HepG2 (cell line): ENCODE measurements at regions not wholly inside any gene's neighbourhood (a gene's known extent, or its start where the extent isn't known, plus 50 kb on each side); places are given as distances from the start of the nearest gene placed in this dataset.

Experiments used
- ATAC-seq: fragments of 200-7000 bp; cut with Tn5 transposase; 3 replicates; pipeline ENCODE4 v1.9.1; 2020; ENCODE audit warnings: mild to moderate bottlenecking, moderate library complexity
- BruUV-seq: library from RNA; stranded (reverse); fragments of 400-500 nt; replicated peaks from 2 replicates; lab custom pipeline; 2021; lab: Mats Ljungman, UMichigan
- CTCF ChIA-PET: fragments of 300-600 bp; formaldehyde crosslinking; extraction: SDS; loops from one replicate; lab custom pipeline; 2021; ENCODE audit warnings: low total read pairs, inconsistent platforms, low intra/inter-chr PET ratio; lab: Yijun Ruan, JAX
- POLR2A ChIA-PET: fragments of 350-600 bp; sonication (Branson Sonifier 250); formaldehyde crosslinking; loops from one replicate; lab custom pipeline; 2020; ENCODE audit warnings: antibody characterized with exemption, inconsistent platforms; lab: Yijun Ruan, JAX
- DNase-seq: peaks from one replicate; pipeline ENCODE4 v3.0.0-alpha.2; 2015; ENCODE audit warnings: low spot score
- FAIRE-seq: peaks from 3 replicates; lab custom pipeline; 2011; peaks lifted over from hg19 to GRCh38; lab: Jason Lieb, UNC
- H2AFZ ChIP-seq: one replicate; pipeline ENCODE4 v1.6.1; 2011; ENCODE audit warnings: low read length, inconsistent platforms
- H3K27ac ChIP-seq: fragments of 300-600 bp; 3 replicates; pipeline ENCODE4 v1.8.0; 2011; ENCODE audit warnings: mixed run types, mild to moderate bottlenecking, mixed read lengths, low read length, inconsistent platforms; ENCODE audit not compliant: insufficient read depth; ENCODE audit errors: extremely low read length
- H3K27me3 ChIP-seq, 2 experiments: fragments of 200-600 bp in 1 of 2; 2 replicates in 1 of 2; 3 replicates in 1 of 2; pipeline versions ENCODE4 v1.6.0 to v1.8.0; 2011; ENCODE audit warnings: low read length in 2 of 2, mild to moderate bottlenecking in 2 of 2, moderate library complexity in 2 of 2, inconsistent platforms in 1 of 2; ENCODE audit not compliant: insufficient read depth in 2 of 2, control insufficient read depth in 1 of 2
- H3K36me3 ChIP-seq, 2 experiments: fragments of 200-600 bp in 1 of 2; replicated peaks in 1 of 2; 2 replicates in 1 of 2; 3 replicates in 1 of 2; pipeline versions ENCODE4 v1.5.1 to v1.8.0; 2011; ENCODE audit warnings: low read length in 2 of 2, inconsistent platforms in 1 of 2; ENCODE audit not compliant: insufficient read depth in 2 of 2, control insufficient read depth in 1 of 2
- H3K4me1 ChIP-seq: 2 replicates; pipeline ENCODE4 v1.5.1; 2012; ENCODE audit warnings: low read length, inconsistent platforms; ENCODE audit not compliant: insufficient read depth
- H3K4me2 ChIP-seq: 2 replicates; pipeline ENCODE4 v1.6.0; 2011; ENCODE audit warnings: low read depth, low read length, inconsistent platforms
- H3K4me3 ChIP-seq, 3 experiments: fragments of 200-600 bp in 1 of 3; sonication (generic), shearing (Covaris generic) in 1 of 3; replicated peaks in 1 of 3; 2 replicates each; pipeline ENCODE4 v1.5.1; 2011 to 2016; ENCODE audit warnings: low read length in 3 of 3, inconsistent platforms in 2 of 3, low read depth in 2 of 3, mild to moderate bottlenecking in 2 of 3, control low read depth in 1 of 3, mixed read lengths in 1 of 3; ENCODE audit not compliant: insufficient read depth in 1 of 3
- H3K79me2 ChIP-seq: one replicate; pipeline ENCODE4 v1.6.1; 2011; ENCODE audit warnings: low read length, inconsistent platforms; ENCODE audit not compliant: insufficient read depth
- H3K9ac ChIP-seq: 2 replicates; pipeline ENCODE4 v1.6.0; 2011; ENCODE audit warnings: mild to moderate bottlenecking, low read depth, low read length, inconsistent platforms; ENCODE audit not compliant: insufficient read depth
- H3K9me3 ChIP-seq: 2 replicates; pipeline ENCODE4 v1.5.1; 2012; ENCODE audit warnings: mild to moderate bottlenecking, low read length
- H4K20me1 ChIP-seq: 2 replicates; pipeline ENCODE4 v1.6.0; 2011; ENCODE audit warnings: inconsistent platforms, mild to moderate bottlenecking, low read length, moderate library complexity; ENCODE audit not compliant: insufficient read depth
- ATF2 ChIP-seq: sonication (generic); formaldehyde crosslinking; IDR thresholded peaks from 2 replicates; pipeline ENCODE4 v1.4.0; 2020; ENCODE audit warnings: missing genetic modification reagents
- CC2D1A ChIP-seq: sonication (generic); formaldehyde crosslinking; IDR thresholded peaks from 2 replicates; pipeline ENCODE4 v1.8.1; 2023; ENCODE audit warnings: mild to moderate bottlenecking, missing genetic modification reagents
- FLYWCH1 ChIP-seq: sonication (generic); formaldehyde crosslinking; IDR thresholded peaks from 2 replicates; pipeline ENCODE4 v1.8.1; 2023; ENCODE audit warnings: mild to moderate bottlenecking, missing genetic modification reagents
- FOSL2 ChIP-seq: sonication (generic); formaldehyde crosslinking; IDR thresholded peaks from 2 replicates; pipeline ENCODE4 v1.4.0; 2020; ENCODE audit warnings: missing genetic modification reagents
- FOXM1 ChIP-seq: sonication (generic); formaldehyde crosslinking; IDR thresholded peaks from 2 replicates; pipeline ENCODE4 v1.5.0; 2020; ENCODE audit warnings: missing genetic modification reagents
- IRX3 ChIP-seq: sonication (generic); formaldehyde crosslinking; IDR thresholded peaks from 2 replicates; pipeline ENCODE4 v1.8.1; 2023; ENCODE audit warnings: mild to moderate bottlenecking, low read depth, missing genetic modification reagents, borderline replicate concordance
- PAWR ChIP-seq: sonication (generic); formaldehyde crosslinking; IDR thresholded peaks from 2 replicates; pipeline ENCODE4 v1.4.0; 2020; ENCODE audit warnings: missing genetic modification reagents, mild to moderate bottlenecking, borderline replicate concordance
- SIN3A ChIP-seq: IDR thresholded peaks from 2 replicates; pipeline ENCODE4 v1.6.1; 2011; ENCODE audit warnings: low read depth, mild to moderate bottlenecking, control low read depth, low read length, borderline replicate concordance
- SIX4 ChIP-seq: sonication (generic); formaldehyde crosslinking; IDR thresholded peaks from 2 replicates; pipeline ENCODE4 v1.4.0; 2020; ENCODE audit warnings: missing genetic modification reagents
- TBL1XR1 ChIP-seq: fragments of 150-350 bp; IDR thresholded peaks from 2 replicates; pipeline ENCODE4 v1.6.1; 2014; ENCODE audit warnings: borderline replicate concordance, low read length; ENCODE audit not compliant: partially characterized antibody
- ZFP62 ChIP-seq: sonication (generic); formaldehyde crosslinking; IDR thresholded peaks from 2 replicates; pipeline ENCODE4 v1.4.0; 2020; ENCODE audit warnings: missing genetic modification reagents
- ZNF230 ChIP-seq: sonication (generic); formaldehyde crosslinking; IDR thresholded peaks from 2 replicates; pipeline ENCODE4 v1.4.0; 2020; ENCODE audit warnings: mild to moderate bottlenecking, missing genetic modification reagents
- ZNF234 ChIP-seq: sonication (generic); formaldehyde crosslinking; conservative IDR thresholded peaks from 2 replicates; pipeline ENCODE4 v1.5.1; 2020; ENCODE audit warnings: mild to moderate bottlenecking, missing genetic modification reagents
- ZNF430 ChIP-seq: sonication (generic); formaldehyde crosslinking; IDR thresholded peaks from 2 replicates; pipeline ENCODE4 v1.9.0; 2021; ENCODE audit warnings: mild to moderate bottlenecking, missing genetic modification reagents
- ZNF513 ChIP-seq: sonication (generic); formaldehyde crosslinking; conservative IDR thresholded peaks from 2 replicates; pipeline ENCODE4 v1.5.0; 2020; ENCODE audit warnings: missing genetic modification reagents
- ZNF557 ChIP-seq: sonication (generic); formaldehyde crosslinking; IDR thresholded peaks from 2 replicates; pipeline ENCODE4 v1.4.0; 2020; ENCODE audit warnings: missing genetic modification reagents
- ZNF691 ChIP-seq: sonication (generic); formaldehyde crosslinking; IDR thresholded peaks from 2 replicates; pipeline ENCODE4 v1.4.0; 2020; ENCODE audit warnings: missing genetic modification reagents, low read depth, mild to moderate bottlenecking, borderline replicate concordance
- ZNF780A ChIP-seq: sonication (generic); formaldehyde crosslinking; IDR thresholded peaks from 2 replicates; pipeline ENCODE4 v1.8.0; 2022; ENCODE audit warnings: mild to moderate bottlenecking, missing genetic modification reagents, moderate library complexity
- ZNF781 ChIP-seq: sonication (generic); formaldehyde crosslinking; IDR thresholded peaks from 2 replicates; pipeline ENCODE4 v1.5.1; 2020; ENCODE audit warnings: borderline replicate concordance, mild to moderate bottlenecking, missing genetic modification reagents; ENCODE audit errors: not compliant biosample characterization
- WGBS: methylation state at CpG from one replicate; pipeline ENCODE4 v1.1.6; 2017; ENCODE audit warnings: low lambda C conversion rate; 5-methylcytosine and 5-hydroxymethylcytosine counted together
- in situ Hi-C: cut with HindIII; loops from 2 replicates; pipeline ENCODE4 v1.10.0; 2017; ENCODE audit warnings: low pct_unique_long_range_greater_than_20kb; ENCODE audit not compliant: extremely low pct_ligation_motif_present
- intact Hi-C: fragments of 100-400 bp; cut with micrococcal nuclease; formaldehyde crosslinking; loops from one replicate; pipeline ENCODE4 v1.10.0; 2022; ENCODE audit not compliant: unreplicated experiment

- no peaks in the 10 kb centered on the region for H3K27me3 ChIP-seq
Observed at GRCh38 chr18:24875286-24875685, 414.8 kb downstream of the HRH4 start.

More at GRCh38 chr18:24875286-24875685, 414.8 kb downstream of the HRH4 start:
- DNase-seq = no peak
- POLR2A ChIA-PET = no interaction called here
- H3K27ac ChIP-seq = no peak overlapping the region
- no peak for FAIRE-seq
- H3K4me1 ChIP-seq = no peaks in the 10 kb centered on the region
- BruUV-seq = no TSS peak
- no peaks in the 10 kb centered on the region for H4K20me1 ChIP-seq
- no peak overlapping the region for H3K4me3 ChIP-seq
- in situ Hi-C loops = loop anchor here (25.0 kb wide), 2 partner anchors 112 to 962 kb away; no protein-coding TSS in a partner anchor
- intact Hi-C loops = loop anchor here (5.0 kb wide), 1 partner anchor 1022 kb away; no protein-coding TSS in a partner anchor
- no peak overlapping the region for H3K4me2 ChIP-seq
- H2AFZ ChIP-seq = no peak overlapping the region
- CTCF ChIA-PET = no interaction called here
- no peaks in the 10 kb centered on the region for H3K9me3 ChIP-seq
- TF ChIP-seq FOXM1 (no peak), FOSL2 (CRISPR knock-in tag) (no peak), TBL1XR1 (no peak), SIX4 (CRISPR knock-in tag) (no peak), IRX3 (no peak), ZNF781 (no peak), PAWR (CRISPR knock-in tag) (no peak), ZNF691 (CRISPR knock-in tag) (no peak), ZFP62 (no peak), ZNF234 (CRISPR knock-in tag) (no peak), ZNF557 (CRISPR knock-in tag) (no peak), ATF2 (CRISPR knock-in tag) (no peak), ZNF230 (no peak), ZNF430 (CRISPR knock-in tag) (no peak), ZNF513 (no peak), SIN3A (no peak), ZNF780A (CRISPR knock-in tag) (no peak), FLYWCH1 (CRISPR knock-in tag) (no peak), CC2D1A (CRISPR knock-in tag) (no peak)
- no peaks in the 10 kb centered on the region for H3K36me3 ChIP-seq
- no peak for ATAC-seq
- no peak overlapping the region for H3K9ac ChIP-seq
- H3K79me2 ChIP-seq = no peaks in the 10 kb centered on the region
- WGBS = 33% methylated on average over 3 of the region's 3 CpGs
